SH-SY5Y (cell line): ENCODE measurements at regions not wholly inside any gene's neighbourhood (a gene's known extent, or its start where the extent isn't known, plus 50 kb on each side); places are given as distances from the start of the nearest gene placed in this dataset.

Source experiments
- GATA2 ChIP-seq: IDR thresholded peaks from 2 replicates; pipeline ENCODE4 v1.6.1; 2011; ENCODE audit warnings: mild to moderate bottlenecking, low read depth, low read length
- GATA3 ChIP-seq: IDR thresholded peaks from 2 replicates; pipeline ENCODE4 v1.6.1; 2011; ENCODE audit warnings: low read depth, mild to moderate bottlenecking, low read length, moderate library complexity

GRCh38 chr7:11950942-11951341 is 118.9 kb upstream of the THSD7A start:
- TF ChIP-seq GATA2, result no peak
- no peak for TF ChIP-seq GATA3
